ENCODE measurements at regions not wholly inside any gene's neighbourhood (a gene's known extent, or its start where the extent isn't known, plus 50 kb on each side); places are given as distances from the start of the nearest gene placed in this dataset.

- H2BK20ac ChIP-seq (ENCODE audit: low read depth, low read length, poor library complexity, severe bottlenecking), result no peak overlapping the region
- no peak overlapping the region for H3K4me2 ChIP-seq (ENCODE audit: insufficient read depth, insufficient read length, low read length)
- no peak overlapping the region for H4K91ac ChIP-seq (ENCODE audit: insufficient read length, low read depth, low read length)
- H3K27me3 Mint-ChIP-seq (ENCODE audit: low read depth), result no peaks in the 10 kb centered on the region
- no peak overlapping the region for H3K9ac ChIP-seq (ENCODE audit: extremely low read depth, insufficient read length, low read length)
- H3T11ph ChIP-seq (ENCODE audit: low read length), result no peak overlapping the region
- no peak overlapping the region for H3K18ac ChIP-seq (ENCODE audit: insufficient read length, low read depth, low read length)
- H4K20me1 ChIP-seq (ENCODE audit: control insufficient read depth, insufficient read depth, insufficient read length), result no peaks in the 10 kb centered on the region
- H3K27ac ChIP-seq (ENCODE audit: insufficient read length, low read depth, low read length), result no peak overlapping the region
- no peak overlapping the region for H2BK15ac ChIP-seq (ENCODE audit: low read depth, low read length)
- H3K4me3 Mint-ChIP-seq, result no peak overlapping the region
- no peak overlapping the region for H4K8ac ChIP-seq (replicated peaks; ENCODE audit: insufficient read length, low read depth, low read length)
- H3K9me3 Mint-ChIP-seq, result no peaks in the 10 kb centered on the region
- H3K79me2 ChIP-seq (ENCODE audit: insufficient read depth, low read length), result no peaks in the 10 kb centered on the region
- no peak overlapping the region for H2AFZ ChIP-seq (ENCODE audit: low read length)
- H2BK5ac ChIP-seq (ENCODE audit: insufficient read length, low read length), result no peak overlapping the region
- no peaks in the 10 kb centered on the region for H3K23me2 ChIP-seq (ENCODE audit: insufficient read length, low read depth, low read length, poor library complexity, severe bottlenecking)
- WGBS (ENCODE audit: extremely low coverage, insufficient read length, low lambda C conversion rate), result no CpG with 5 or more reads among the region's 4 CpGs
- no peak overlapping the region for H3K56ac ChIP-seq (ENCODE audit: insufficient read length, low read depth, low read length)
- no peak overlapping the region for H4K5ac ChIP-seq (ENCODE audit: insufficient read length, low read depth, low read length)
- H3K27me3 ChIP-seq (ENCODE audit: insufficient read depth, low read length), result no peaks in the 10 kb centered on the region
- H3K14ac ChIP-seq (ENCODE audit: insufficient read depth, low read length), result no peak overlapping the region
- no peak for DNase-seq
- no peak overlapping the region for H3K4ac ChIP-seq (ENCODE audit: low read depth, low read length)
- H2BK12ac ChIP-seq (ENCODE audit: insufficient read length, low read depth, low read length), result no peak overlapping the region
- no peaks in the 10 kb centered on the region for H3K4me1 ChIP-seq (ENCODE audit: insufficient read depth, low read length)
- no peaks in the 10 kb centered on the region for H3K36me3 Mint-ChIP-seq (ENCODE audit: insufficient read depth in 1 of 3, low read depth in 3 of 3)
- TF ChIP-seq CTCF (conservative IDR thresholded peaks at IDR 0.05), result no peak
- H3K23ac ChIP-seq (ENCODE audit: insufficient read length, low read depth, low read length), result no peak overlapping the region
- H2AK5ac ChIP-seq (ENCODE audit: insufficient read length, low read length), result no peak overlapping the region
- H2BK120ac ChIP-seq (ENCODE audit: low read depth, low read length, poor library complexity, severe bottlenecking), result no peak overlapping the region
- H3K4me1 Mint-ChIP-seq, result no peaks in the 10 kb centered on the region
- no peaks in the 10 kb centered on the region for H3K9me3 ChIP-seq (ENCODE audit: control insufficient read depth, low read depth, low read length)
- H3K79me1 ChIP-seq (ENCODE audit: insufficient read depth, low read depth, low read length, poor library complexity, severe bottlenecking), result no peaks in the 10 kb centered on the region
- H3K27ac Mint-ChIP-seq, result no peak overlapping the region; a peak in 1 of 7 replicates
Observed at GRCh38 chr13:34555988-34556387, 386.1 kb upstream of the NBEA start.

All from H9 (cell line).